ENCODE measurements at regions not wholly inside any gene's neighbourhood (a gene's known extent, or its start where the extent isn't known, plus 50 kb on each side); places are given as distances from the start of the nearest gene placed in this dataset.
A peak's percentile ranks its signal among the peaks of the same experiment; 100 is the strongest.

DNA sequence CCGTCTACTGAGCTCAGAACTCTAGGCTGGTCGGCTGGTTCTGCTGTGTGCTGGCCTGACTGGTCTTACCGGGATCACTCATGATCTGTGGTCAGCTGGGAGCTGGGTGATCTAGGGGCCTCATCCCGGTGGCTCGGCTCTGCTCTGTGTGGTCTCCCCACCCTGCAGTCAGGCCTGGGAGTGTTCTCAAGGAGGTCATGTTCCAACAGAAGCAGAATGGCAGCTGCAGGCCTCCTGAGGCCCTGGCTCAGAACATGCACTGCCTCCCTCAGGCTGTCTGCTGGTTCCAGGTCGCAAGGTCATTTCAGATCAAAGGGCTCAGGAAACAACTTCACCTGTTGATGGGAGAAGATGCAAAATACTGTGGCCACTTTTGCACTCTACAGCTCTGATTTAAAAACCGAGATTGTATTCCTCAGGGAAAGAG lies 81.1 kb upstream of the RFX8 start:
- no peak for DNase-seq (ENCODE audit: low read depth)

DNA sequence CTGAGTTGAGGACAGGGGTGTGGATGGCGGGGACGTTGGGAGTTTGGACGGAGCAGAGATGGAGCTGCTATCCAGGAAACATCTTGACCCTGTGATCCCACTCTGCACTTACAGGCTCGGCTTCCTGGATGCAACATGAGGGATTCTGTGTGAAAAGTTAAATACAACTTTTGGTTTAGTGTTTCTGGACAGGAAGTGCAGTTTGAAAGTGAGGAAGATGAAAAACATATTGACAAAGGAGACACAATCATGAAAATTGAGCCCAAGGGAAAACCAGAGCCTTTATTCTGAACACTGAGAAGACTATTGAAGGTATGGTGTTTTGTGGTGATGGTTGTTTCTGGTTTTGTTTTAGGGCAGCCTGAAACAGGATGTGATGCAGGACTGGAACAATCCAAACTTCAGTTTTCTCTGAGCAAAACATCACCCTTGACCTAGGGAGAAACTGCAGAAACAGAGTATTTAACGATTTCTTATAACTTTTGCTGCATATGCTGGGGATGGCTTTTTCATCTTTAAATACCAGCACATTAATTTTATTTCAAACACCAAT lies 76.5 kb upstream of the RFX8 start:
- no peak for DNase-seq (ENCODE audit: low read depth)

DNA sequence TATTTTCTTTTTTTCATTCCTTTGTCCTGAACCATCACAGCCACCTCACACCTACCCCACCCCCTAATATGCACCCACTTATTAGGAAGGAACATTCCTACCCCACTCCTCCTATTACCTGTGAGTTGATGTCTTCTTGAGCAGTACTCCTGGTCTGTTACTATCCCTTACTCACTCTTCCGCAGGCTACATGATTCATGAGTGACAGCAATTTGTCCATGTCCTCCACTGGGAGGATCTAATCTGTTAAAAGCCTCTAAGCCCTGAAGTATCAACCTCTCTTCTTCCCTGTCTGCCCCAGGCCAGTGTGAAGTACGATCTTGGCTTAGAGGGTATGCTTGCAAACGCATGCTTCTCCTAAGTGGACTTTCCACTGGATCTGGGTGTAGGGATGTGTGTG lies 75.6 kb upstream of the RFX8 start:
- no peak for DNase-seq (ENCODE audit: low read depth)

DNA sequence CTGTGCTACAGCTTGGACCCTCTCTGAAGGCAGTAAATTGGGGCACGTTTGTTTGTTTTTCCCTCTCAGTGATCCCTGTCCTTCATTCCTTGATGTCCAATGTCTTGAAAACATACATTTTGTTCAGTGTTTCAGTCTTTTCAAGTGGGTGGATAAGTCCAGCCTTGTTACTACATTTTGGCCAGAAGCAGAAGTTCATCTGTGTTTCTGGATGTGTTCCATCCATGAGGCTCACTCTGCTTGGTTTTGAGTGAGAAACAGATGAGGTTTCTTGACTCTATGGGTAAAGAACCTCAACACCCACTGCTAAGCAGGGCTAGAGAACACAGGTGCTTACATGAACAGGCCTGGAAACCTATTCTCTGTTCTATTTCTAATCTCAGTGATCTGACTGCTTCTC lies 74.5 kb upstream of the RFX8 start:
- no peak for DNase-seq (ENCODE audit: low read depth)

DNA sequence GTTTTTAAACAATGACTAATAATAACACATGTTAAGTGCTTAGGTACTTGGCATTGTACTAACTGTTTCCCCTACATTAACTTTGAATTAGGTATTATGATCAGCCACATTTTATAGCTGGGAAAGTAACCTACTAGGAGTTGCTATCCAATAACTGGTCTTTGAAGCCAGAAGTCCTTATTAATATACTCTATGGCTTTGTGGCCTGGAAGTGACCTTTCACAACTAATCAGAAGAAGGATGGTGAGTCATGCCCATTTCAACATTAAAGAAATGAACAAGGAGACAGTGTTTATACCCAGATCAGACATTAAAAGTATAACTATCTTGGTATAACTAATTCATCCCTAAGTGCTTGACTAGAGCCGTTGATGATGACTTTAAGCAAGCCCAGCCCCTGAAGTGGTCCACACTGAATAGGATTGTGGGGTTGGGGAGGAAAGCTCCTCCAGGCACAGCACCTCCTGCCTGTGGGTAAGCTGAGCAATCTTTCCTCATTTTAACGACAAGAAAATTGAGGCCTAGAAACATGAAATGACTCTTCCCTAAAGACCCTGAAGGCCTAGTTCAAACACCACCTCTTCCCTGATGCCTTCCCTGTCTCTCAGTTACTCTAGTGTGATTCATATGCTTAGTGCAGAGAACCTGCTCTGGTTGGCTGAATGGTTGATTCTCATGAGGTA lies 71.6 kb upstream of the RFX8 start:
- DNase-seq (ENCODE audit: low read depth): peak; percentile 47

DNA sequence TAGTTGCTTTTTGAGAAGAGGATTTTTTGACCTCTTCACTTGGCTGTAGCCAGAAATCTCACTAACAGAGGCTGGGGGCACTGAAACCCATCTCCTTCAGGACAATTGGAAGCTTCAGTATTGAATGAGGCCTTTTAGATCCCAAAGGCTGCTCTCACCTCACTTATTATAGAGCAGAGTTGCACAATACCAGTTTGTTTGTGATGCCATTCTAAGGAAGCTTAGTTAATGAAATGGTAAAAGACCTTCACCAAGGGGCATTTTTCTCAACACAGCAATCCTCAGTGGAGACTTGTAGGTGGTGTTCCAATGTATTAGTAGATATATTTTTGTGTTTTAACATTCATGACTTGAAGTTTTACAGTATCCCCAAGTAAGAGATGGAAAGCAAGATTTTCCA lies 71.0 kb upstream of the RFX8 start:
- DNase-seq (ENCODE audit: low read depth): no peak

DNA sequence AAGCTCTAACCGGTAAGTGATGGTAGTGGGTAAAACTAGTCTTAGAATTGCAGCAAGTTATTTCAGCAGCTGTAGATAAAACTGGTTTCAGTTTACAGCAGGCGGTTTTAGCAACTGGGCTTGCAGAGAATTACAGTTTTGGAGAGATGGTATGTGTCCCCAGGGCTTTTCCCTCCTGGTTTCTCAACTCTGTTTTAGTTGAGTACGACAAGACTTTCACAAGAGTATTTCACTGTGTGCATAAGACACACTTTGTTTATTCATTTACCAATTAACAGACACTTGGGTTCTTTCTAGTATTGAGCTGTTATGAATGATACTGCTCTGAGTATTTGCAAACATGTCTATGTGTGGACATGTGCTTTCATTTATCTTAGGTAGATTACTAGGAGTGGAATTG lies 65.6 kb upstream of the RFX8 start:
- peak; percentile 99 for DNase-seq (ENCODE audit: low read depth)

DNA sequence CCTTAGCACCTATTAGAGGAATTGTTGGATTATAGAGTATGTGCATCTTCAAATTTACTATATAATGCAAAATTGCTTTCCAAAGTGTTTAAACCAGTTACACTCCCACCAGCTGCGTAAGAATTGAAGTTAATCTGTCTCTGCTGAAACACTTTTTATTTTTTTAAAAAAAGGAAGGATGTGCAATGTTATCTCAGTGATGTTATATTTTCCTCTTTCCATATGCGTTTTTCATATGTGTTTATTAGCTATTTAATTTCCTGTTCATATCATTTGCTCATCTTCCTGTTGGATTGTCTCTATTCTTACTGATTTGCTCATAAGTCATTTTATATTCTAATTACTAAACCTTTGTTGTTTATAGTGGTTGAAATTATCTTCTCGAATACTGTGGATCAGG lies 63.2 kb upstream of the RFX8 start:
- DNase-seq (ENCODE audit: low read depth): no peak

DNA sequence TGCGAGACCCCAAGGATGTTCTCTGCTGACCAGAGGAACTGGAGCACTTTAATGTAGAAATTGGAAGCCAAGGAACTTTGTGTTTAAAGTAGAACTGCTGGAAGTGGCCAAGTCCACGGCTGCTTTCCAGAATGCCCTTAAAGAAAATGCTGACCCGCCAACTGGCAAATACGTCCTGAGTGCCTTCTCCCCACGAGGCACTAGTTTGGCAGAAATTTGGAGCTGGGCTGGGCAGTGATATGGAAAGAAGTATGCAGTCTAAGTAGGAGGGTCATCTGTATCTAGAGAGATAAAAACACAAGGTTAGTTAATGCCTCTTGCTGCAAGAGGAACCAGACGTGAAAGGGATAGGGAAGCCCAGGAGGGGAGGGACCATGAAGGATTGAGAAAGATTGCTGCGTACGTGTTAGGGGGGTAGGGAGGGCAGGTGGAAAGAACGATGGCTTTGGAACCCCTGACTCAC lies 59.3 kb upstream of the RFX8 start:
- no peak for DNase-seq (ENCODE audit: low read depth)

DNA sequence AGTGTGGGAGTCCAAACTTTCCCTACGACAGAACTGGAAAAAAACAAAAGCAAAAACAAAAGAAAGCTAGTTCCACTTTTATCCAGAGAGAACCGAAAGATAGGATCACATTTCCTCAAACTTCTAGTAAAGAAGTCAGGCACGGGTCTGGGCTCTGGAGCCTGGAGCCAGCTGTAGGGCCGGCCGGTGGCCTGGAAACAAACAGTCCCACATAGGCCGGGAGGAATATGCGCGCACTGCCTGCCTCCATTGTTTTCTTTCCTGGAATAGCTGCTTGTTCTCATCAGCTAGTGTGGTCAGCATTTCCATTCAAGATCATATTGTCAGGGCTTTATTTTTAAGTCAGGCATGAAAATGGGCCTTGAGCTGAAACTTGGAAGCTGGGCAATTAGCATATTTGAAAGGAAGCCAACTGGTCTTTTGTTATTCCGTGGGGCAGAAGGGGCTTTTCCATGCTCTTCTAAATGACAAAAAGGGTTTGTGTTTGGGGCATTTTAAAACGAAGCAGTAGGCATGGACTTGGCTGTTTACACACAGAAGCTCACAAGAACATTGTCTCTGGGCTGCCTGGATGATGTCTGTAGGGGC lies 58.7 kb upstream of the RFX8 start:
- DNase-seq (ENCODE audit: low read depth): no peak

DNA sequence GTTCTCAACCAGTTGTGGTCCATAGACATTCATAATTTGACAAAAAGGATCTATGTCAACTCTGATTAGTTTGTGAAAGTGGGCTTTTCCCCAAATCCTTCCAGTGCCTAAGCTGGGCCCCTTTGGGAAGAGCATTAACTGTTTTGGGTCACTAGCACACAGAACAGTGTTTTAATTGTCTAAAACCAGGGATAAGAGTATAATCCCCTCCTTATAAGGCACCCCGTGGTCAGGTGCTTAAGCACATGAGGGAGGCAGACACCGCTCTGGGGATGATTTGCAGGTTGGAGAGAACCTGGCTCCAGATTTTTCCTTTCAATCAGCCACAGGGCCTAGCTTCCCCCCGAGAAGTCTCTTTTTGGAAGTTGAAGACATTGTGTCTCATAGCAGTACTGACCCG lies 53.6 kb upstream of the RFX8 start:
- DNase-seq (ENCODE audit: low read depth): no peak

DNA sequence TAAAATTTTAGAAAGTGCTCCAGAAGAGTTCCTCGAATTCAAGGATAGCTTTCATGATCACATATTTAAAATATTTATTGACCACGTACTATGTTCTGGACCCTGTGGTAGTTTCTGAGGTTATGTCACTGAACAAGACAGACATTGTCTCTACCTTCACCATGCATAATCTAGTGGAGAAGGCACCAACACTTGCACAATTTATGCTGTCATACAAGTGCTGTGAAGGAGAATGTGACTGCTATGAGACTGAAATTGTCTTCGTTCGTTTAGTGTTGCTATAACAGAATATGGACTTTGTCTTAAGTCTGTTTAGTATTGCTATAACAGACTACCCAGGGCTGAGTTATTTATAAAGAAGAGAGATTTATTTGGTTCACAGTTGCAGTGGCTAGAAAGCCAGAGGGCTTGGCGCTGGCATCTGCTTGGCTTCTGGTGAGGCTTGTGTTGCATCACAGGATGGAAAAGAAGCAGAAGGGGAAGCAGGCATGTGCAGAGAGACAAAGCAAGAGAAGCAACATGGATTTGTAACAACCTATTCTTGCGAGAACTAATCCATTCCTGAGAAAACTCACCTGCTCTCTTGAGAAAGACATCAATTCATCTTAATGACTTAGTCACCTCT lies 50.0 kb upstream of the RFX8 start:
- peak; percentile 70 for DNase-seq (ENCODE audit: low read depth)
